GM18507 (cell line): ENCODE measurements at regions not wholly inside any gene's neighbourhood (a gene's known extent, or its start where the extent isn't known, plus 50 kb on each side); places are given as distances from the start of the nearest gene placed in this dataset.
A peak's percentile ranks its signal among the peaks of the same experiment; 100 is the strongest.

ENCODE experiments used
- DNase-seq: peaks from one replicate; pipeline ENCODE4 v3.0.0; 2011; ENCODE audit warnings: low read depth; ENCODE audit not compliant: insufficient read length; ENCODE audit errors: extremely low spot score
- FAIRE-seq: peaks from 2 replicates; lab custom pipeline; 2011; peaks lifted over from hg19 to GRCh38; lab: Jason Lieb, UNC

GRCh38 chr14:51554953-51555352 lies 96.8 kb upstream of the FRMD6 start:
- DNase-seq (no peak), FAIRE-seq (peak; percentile 67)

- no peak for FAIRE-seq
- DNase-seq, result no peak
These were observed 90.6 kb upstream of the FRMD6 start for GRCh38 chr14:51561141-51561540.

- DNase-seq (no peak), FAIRE-seq (no peak)
These were observed 88.9 kb upstream of the FRMD6 start for GRCh38 chr14:51562816-51563215.

GRCh38 chr14:51563560-51563959 lies 88.2 kb upstream of the FRMD6 start:
- no peak for FAIRE-seq

GRCh38 chr14:51564460-51564859 lies 87.2 kb upstream of the FRMD6 start:
- no peak for DNase-seq
- no peak for FAIRE-seq

More at GRCh38 chr14:51563560-51563959, 88.2 kb upstream of the FRMD6 start:
- DNase-seq, result no peak

GRCh38 chr14:51564986-51565604 lies 86.6 kb upstream of the FRMD6 start:
- no peak for DNase-seq
- no peak for FAIRE-seq

- no peak for DNase-seq
- FAIRE-seq, result no peak
These were observed 84.7 kb upstream of the FRMD6 start for GRCh38 chr14:51566831-51567582.

GRCh38 chr14:51568366-51568765 lies 83.3 kb upstream of the FRMD6 start:
- DNase-seq, result no peak
- no peak for FAIRE-seq

- no peak for FAIRE-seq
- no peak for DNase-seq
These were observed 78.1 kb upstream of the FRMD6 start for GRCh38 chr14:51573607-51574006.

- no peak for FAIRE-seq
- no peak for DNase-seq
These were observed 77.7 kb upstream of the FRMD6 start for GRCh38 chr14:51574009-51574408.

GRCh38 chr14:51575349-51576116 lies 76.2 kb upstream of the FRMD6 start:
- FAIRE-seq, result no peak

GRCh38 chr14:51576117-51576430 lies 75.6 kb upstream of the FRMD6 start:
- no peak for FAIRE-seq
- DNase-seq, result no peak

More at GRCh38 chr14:51575349-51576116, 76.2 kb upstream of the FRMD6 start:
- DNase-seq, result no peak

- DNase-seq, result no peak
- FAIRE-seq, result no peak
These were observed 74.8 kb upstream of the FRMD6 start for GRCh38 chr14:51576879-51577278.

GRCh38 chr14:51578853-51579252 lies 72.9 kb upstream of the FRMD6 start:
- no peak for FAIRE-seq
- DNase-seq, result no peak

GRCh38 chr14:51581017-51581881 lies 70.5 kb upstream of the FRMD6 start:
- no peak for FAIRE-seq
- DNase-seq, result no peak

- DNase-seq (no peak), FAIRE-seq (no peak)
These were observed 69.3 kb upstream of the FRMD6 start for GRCh38 chr14:51582437-51582836.

GRCh38 chr14:51585055-51585454 lies 66.7 kb upstream of the FRMD6 start:
- FAIRE-seq, result no peak
- no peak for DNase-seq

- FAIRE-seq (no peak), DNase-seq (no peak)
These were observed 58.9 kb upstream of the FRMD6 start for GRCh38 chr14:51592836-51593235.

- DNase-seq, result no peak
- FAIRE-seq, result peak; percentile 26
These were observed 58.3 kb upstream of the FRMD6 start for GRCh38 chr14:51593397-51593796.
